ENCODE measurements at regions not wholly inside any gene's neighbourhood (a gene's known extent, or its start where the extent isn't known, plus 50 kb on each side); places are given as distances from the start of the nearest gene placed in this dataset.

DNA sequence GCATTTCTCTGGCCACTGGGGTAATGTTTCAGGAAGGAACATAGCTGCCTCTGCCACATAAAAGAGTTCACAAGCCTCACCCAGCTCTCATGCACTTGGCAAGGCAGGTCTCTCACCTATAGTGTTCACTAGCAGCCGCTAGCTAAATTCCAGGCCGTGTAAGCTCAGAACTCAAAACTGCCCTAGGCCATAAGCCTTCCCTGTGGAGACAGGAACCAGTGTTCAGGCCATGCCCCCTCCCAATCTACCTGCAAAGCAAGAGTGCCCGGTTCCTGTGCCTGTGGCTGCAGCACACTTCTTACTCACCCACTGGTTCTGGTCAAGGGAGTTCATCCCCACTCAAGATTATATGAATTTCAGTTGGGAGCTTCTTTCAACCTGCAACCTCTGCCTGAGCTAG is 60.7 kb upstream of the ZNF169 start:
- TF ChIP-seq, protein P1, sequence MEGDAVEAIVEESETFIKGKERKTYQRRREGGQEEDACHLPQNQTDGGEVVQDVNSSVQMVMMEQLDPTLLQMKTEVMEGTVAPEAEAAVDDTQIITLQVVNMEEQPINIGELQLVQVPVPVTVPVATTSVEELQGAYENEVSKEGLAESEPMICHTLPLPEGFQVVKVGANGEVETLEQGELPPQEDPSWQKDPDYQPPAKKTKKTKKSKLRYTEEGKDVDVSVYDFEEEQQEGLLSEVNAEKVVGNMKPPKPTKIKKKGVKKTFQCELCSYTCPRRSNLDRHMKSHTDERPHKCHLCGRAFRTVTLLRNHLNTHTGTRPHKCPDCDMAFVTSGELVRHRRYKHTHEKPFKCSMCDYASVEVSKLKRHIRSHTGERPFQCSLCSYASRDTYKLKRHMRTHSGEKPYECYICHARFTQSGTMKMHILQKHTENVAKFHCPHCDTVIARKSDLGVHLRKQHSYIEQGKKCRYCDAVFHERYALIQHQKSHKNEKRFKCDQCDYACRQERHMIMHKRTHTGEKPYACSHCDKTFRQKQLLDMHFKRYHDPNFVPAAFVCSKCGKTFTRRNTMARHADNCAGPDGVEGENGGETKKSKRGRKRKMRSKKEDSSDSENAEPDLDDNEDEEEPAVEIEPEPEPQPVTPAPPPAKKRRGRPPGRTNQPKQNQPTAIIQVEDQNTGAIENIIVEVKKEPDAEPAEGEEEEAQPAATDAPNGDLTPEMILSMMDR (IDR thresholded peaks at IDR 0.05): no peak
- TF ChIP-seq SIN3A (IDR thresholded peaks at IDR 0.05; ENCODE audit: borderline replicate concordance, insufficient read depth, low read depth, low read length) (no peak), POLR2AphosphoS5 (IDR thresholded peaks at IDR 0.05; ENCODE audit: low read depth, low read length) (no peak)
